HG03135 (cell line): ENCODE measurements at regions not wholly inside any gene's neighbourhood (a gene's known extent, or its start where the extent isn't known, plus 50 kb on each side); places are given as distances from the start of the nearest gene placed in this dataset.

ENCODE experiments used
- ATAC-seq: cut with Tn5 transposase; IDR thresholded peaks from one replicate; pipeline ENCODE4 v1.9.1; 2021; ENCODE audit warnings: mild to moderate bottlenecking, moderate library complexity; ENCODE audit not compliant: unreplicated experiment

GRCh38 chr14:101174980-101175606 lies 271.6 kb upstream of the RTL1 start:
- ATAC-seq: no peak

DNA sequence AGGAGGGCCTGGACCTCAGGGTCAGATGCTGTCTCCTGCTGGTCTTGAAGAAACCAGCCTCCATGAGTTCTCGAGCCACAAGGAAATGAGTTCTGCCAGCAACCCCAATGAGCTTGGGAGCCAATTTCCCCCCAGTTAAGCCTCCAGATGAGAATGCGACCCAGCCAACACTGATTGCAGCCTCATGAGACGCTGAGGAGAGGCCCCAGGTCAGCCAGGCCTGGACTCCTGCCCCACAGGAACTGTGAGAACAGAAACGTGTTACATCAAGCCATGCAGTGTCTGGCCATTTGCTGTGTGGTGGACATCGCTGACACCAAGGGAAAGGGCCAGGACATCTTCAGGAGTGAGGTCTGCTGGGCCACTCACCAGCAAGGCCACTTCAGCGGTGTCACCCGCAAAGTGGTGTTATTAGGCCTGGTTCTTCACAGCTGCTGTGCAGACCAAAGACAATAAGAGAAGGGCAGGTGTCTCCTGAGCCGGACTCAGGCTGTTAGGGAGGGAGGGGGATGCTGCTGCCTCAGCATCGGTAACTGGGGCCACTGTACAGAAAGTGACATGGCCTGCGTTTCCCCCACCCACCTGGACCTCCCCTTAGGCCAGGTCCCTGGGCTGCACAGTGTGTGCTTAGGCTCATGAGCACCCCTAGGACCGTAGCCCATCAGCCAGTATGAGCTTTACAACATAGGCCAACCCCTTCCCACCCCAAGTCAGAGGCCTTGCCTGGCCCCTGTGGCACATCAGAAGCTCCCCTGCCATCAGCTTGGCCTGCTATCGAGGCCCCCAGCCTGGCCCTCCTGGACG lies 272.4 kb upstream of the RTL1 start:
- no peak for ATAC-seq

DNA sequence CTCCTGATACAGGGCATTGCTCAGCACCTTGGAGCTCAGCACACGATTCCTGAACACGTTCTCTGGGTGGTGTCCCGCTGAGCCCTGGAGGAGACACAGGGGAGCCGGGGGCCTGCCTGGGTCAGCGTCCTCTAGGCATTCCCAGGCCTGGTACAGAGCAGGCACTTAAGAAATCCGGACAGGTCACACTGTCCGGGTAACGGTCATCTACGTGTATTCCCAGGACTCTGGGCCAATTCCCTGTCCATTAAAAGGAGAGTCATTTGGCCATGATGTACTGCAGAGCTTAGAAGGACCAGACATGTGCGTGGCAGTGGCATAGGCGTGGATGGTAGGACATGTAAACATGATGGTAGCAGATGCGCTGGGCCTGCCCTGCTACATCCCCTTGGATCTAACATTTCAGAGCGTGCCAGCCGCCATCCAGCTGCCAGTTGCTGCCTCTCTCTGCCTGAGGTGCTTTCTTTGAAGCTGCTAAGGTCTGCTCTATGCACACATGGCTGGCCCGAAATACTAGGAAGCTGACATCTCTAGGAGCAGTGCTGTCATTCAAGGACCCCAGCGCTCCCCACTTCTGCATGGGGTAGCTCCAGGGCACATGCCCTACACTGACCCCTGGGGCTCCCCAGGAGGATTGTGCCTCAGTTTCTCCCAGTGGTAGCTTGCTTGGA lies 273.1 kb upstream of the RTL1 start:
- no peak for ATAC-seq

- no peak for ATAC-seq
Measured at GRCh38 chr14:101177301-101177971, 273.9 kb upstream of the RTL1 start.

DNA sequence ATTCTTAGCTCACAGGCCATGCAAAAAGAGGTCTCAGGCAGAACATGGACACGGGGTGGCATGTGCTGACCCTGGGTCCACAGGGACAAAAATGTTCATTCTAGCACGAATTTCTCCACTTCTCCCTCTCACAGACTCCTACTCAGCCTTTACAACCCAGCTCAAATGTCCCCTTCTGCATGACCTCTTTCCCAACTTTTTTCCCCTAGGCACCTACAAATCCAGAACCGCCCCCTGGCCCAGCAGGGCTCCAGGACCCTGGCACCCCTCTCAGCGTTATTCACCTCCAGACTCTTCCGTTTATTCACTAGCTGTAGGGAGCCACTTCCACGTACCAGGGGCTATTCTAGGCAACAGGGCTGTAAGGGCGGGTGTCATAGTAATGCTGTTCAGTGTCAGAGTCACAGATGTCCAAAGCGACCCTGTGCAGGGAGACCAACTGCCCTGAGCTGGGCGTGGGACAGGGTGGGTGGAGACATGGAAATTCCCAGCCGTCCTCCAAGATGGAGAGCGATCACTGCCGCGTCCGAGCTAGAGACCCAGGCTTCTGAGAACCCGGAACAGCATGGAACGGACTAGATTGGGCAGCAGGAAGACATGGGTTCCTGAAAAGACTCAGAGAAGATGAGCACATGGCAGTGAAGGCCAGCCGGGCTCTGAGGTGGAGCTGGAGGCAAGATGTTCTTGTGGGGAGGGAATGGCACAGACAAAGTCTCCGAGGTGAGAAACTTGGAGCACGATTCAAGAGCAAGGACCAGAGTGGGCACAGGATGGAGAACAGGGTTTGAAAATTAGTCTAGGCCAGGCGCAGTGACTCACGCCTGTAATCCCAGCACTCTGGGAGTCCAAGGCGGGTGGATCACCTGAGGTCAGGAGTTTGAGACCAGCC lies 274.9 kb upstream of the RTL1 start:
- no peak for ATAC-seq

GRCh38 chr14:101179691-101180211 lies 276.2 kb upstream of the RTL1 start:
- no peak for ATAC-seq

GRCh38 chr14:101181446-101182313 lies 278.2 kb upstream of the RTL1 start:
- no peak for ATAC-seq

- ATAC-seq: no peak
Measured at GRCh38 chr14:101182476-101182875, 279.0 kb upstream of the RTL1 start.

DNA sequence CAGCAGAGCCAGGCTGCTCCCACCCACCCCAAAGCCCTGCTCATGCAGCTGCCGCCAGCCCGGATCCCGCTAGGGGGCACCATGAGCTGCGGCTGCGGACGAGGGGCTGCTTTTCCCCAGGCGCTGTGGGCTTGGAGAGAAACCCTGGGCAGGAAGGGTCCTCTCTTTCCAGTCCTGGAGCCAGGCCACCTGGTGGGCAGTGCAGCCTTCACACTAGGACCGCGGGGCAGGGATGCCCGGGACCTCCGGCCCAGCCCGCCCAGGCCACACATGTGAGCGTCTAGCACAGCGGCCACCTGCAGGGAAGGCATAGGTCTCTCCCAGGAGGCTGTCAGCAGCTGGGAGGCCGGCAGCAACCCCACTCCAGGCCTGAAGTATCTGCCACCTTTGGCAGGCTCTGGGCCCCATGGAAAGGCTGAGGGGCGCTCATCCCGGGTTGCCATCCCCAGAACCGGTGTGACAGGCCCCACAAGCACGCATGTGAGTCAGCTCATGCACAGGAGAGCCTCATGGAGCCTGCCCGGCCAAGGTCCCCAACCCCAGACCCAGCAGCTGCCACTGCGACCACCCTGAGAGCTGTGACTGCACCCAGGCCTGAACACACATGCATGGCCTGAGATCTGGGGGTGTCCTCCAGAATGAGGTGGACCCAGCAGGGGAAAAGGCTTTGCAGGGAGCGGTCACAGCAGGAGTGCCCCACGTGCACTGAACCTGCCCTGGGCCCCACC lies 280.0 kb upstream of the RTL1 start:
- no peak for ATAC-seq

- no peak for ATAC-seq
Measured at GRCh38 chr14:101184104-101184455, 280.6 kb upstream of the RTL1 start.

GRCh38 chr14:101184572-101184971 lies 281.1 kb upstream of the RTL1 start:
- ATAC-seq: no peak

- no peak for ATAC-seq
Measured at GRCh38 chr14:101185073-101185835, 281.7 kb upstream of the RTL1 start.

GRCh38 chr14:101185946-101186345 lies 282.4 kb upstream of the RTL1 start:
- ATAC-seq: no peak

DNA sequence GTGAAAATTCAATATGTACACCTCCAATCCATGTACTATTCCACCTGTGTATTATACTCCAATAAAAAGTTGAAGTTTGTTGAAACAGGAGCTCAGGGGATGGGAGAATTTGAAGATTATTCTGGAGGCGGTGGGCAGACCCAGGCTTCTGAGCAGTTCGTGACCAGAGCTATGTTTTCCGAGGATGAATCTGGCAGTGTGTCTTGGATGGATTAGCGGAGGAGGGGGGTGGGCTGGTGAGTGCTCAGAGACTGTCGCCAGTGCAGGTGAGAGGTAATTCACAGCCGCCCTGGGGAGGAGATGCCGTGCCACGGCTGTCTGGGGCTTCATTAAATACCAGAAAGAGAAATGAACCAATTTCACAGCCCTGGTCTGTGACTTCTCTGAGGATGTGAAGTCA lies 283.0 kb upstream of the RTL1 start:
- ATAC-seq: no peak

DNA sequence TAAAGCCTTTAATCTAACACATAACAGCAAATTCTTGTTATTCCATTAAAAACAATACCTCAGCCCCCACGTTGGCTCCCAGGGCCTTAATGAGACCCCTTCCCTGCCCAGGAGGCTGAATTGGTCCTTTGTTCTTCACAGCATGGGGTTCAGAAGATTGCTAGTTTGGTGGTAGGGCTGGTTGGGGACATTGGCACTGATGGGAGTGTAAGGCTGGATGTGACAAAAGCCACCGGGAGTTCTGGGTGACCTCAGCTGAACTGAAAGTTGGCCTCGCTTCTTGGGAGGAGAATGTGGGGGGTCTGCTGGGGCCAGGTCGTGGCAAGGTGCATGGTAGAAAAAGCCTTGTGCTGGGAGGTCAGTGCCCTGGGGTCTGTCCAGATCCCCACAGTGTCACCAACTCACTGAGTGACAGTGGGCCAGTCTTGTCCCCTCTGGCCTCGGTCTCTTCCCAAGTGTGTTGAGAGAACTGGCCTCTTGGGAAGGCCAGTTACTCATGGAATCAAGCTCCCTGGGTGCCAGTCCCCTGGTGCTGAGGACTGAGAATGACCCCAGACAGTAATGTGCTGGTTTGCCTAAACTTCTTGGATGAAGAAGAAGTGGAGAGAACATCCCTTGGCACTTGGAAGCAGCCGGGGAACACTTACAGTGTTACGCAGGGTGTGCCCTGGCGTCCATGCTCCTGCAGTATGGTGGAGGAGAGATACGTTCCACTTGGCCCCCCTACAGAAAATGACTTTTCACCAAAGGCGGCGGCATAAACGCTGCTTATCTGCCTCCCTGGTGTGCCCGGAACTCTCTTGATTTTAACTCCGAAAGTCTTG lies 283.7 kb upstream of the RTL1 start:
- ATAC-seq: no peak

GRCh38 chr14:101187816-101188570 lies 284.5 kb upstream of the RTL1 start:
- no peak for ATAC-seq

- ATAC-seq: no peak
Measured at GRCh38 chr14:101188571-101188915, 285.0 kb upstream of the RTL1 start.
